ENCODE measurements at regions not wholly inside any gene's neighbourhood (a gene's known extent, or its start where the extent isn't known, plus 50 kb on each side); places are given as distances from the start of the nearest gene placed in this dataset.

GRCh38 chr7:156180451-156181229, 368.4 kb upstream of the SHH start:
- no peak overlapping the region for H3K4me3 ChIP-seq (ENCODE audit: low read depth, low read length, poor library complexity, severe bottlenecking)
- intact Hi-C loops (cut with micrococcal nuclease; ENCODE audit: unreplicated experiment) = no loop called here
- H3K4me1 ChIP-seq (ENCODE audit: insufficient read depth, low read length, poor library complexity, severe bottlenecking) = no peaks in the 10 kb centered on the region
- ChIA-PET CTCF (no interaction called here), POLR2A (ENCODE audit: low non-redundant PET) (no interaction called here)
- DNase-seq (ENCODE audit: low spot score) = no peak
- no peaks in the 10 kb centered on the region for H3K36me3 ChIP-seq (ENCODE audit: insufficient read depth, low read length, poor library complexity, severe bottlenecking)
- H3K9me3 ChIP-seq (ENCODE audit: low read depth, low read length, poor library complexity, severe bottlenecking) = no peaks in the 10 kb centered on the region
- no peak for TF ChIP-seq CTCF (conservative IDR thresholded peaks at IDR 0.05; ENCODE audit: low read depth, low read length)
- TF ChIP-seq EZH2 (IDR thresholded peaks at IDR 0.05; ENCODE audit: borderline replicate concordance, low read depth, low read length, poor library complexity, severe bottlenecking) = no peak
- H3K27ac ChIP-seq (ENCODE audit: low read depth, low read length, poor library complexity, severe bottlenecking) = no peak overlapping the region
- no TSS peak for BruUV-seq (replicated peaks)
- H3K27me3 ChIP-seq (replicated peaks; ENCODE audit: insufficient read depth, low read depth, low read length, poor library complexity) = peaks cover 67% of the 10 kb centered on the region

- Histone ChIP-seq H3K4me1 (ENCODE audit: insufficient read depth, low read length, poor library complexity, severe bottlenecking) (no peaks in the 10 kb centered on the region), H3K27ac (ENCODE audit: low read depth, low read length, poor library complexity, severe bottlenecking) (no peak overlapping the region), H3K27me3 (replicated peaks; ENCODE audit: insufficient read depth, low read depth, low read length, poor library complexity) (peaks cover 67% of the 10 kb centered on the region), H3K36me3 (ENCODE audit: insufficient read depth, low read length, poor library complexity, severe bottlenecking) (no peaks in the 10 kb centered on the region), H3K4me3 (ENCODE audit: low read depth, low read length, poor library complexity, severe bottlenecking) (no peak overlapping the region), H3K9me3 (ENCODE audit: low read depth, low read length, poor library complexity, severe bottlenecking) (no peaks in the 10 kb centered on the region)
- DNase-seq (ENCODE audit: low spot score) = no peak
- intact Hi-C loops (cut with micrococcal nuclease; ENCODE audit: unreplicated experiment) = no loop called here
- BruUV-seq (replicated peaks) = no TSS peak
- TF ChIP-seq EZH2 (IDR thresholded peaks at IDR 0.05; ENCODE audit: borderline replicate concordance, low read depth, low read length, poor library complexity, severe bottlenecking) (no peak), CTCF (conservative IDR thresholded peaks at IDR 0.05; ENCODE audit: low read depth, low read length) (no peak)
- POLR2A ChIA-PET (ENCODE audit: low non-redundant PET) = no interaction called here
- CTCF ChIA-PET = no interaction called here
Observed at GRCh38 chr7:156179872-156180390, 367.7 kb upstream of the SHH start.

GRCh38 chr7:156178857-156179256, 366.6 kb upstream of the SHH start:
- H3K4me3 ChIP-seq (ENCODE audit: low read depth, low read length, poor library complexity, severe bottlenecking) = no peak overlapping the region
- no peak overlapping the region for H3K27ac ChIP-seq (ENCODE audit: low read depth, low read length, poor library complexity, severe bottlenecking)
- no peak for DNase-seq (ENCODE audit: low spot score)
- H3K36me3 ChIP-seq (ENCODE audit: insufficient read depth, low read length, poor library complexity, severe bottlenecking) = no peaks in the 10 kb centered on the region
- no peaks in the 10 kb centered on the region for H3K4me1 ChIP-seq (ENCODE audit: insufficient read depth, low read length, poor library complexity, severe bottlenecking)
- ChIA-PET POLR2A (ENCODE audit: low non-redundant PET) (no interaction called here), CTCF (no interaction called here)
- TF ChIP-seq EZH2 (IDR thresholded peaks at IDR 0.05; ENCODE audit: borderline replicate concordance, low read depth, low read length, poor library complexity, severe bottlenecking) (no peak), CTCF (conservative IDR thresholded peaks at IDR 0.05; ENCODE audit: low read depth, low read length) (no peak)
- H3K9me3 ChIP-seq (ENCODE audit: low read depth, low read length, poor library complexity, severe bottlenecking) = no peaks in the 10 kb centered on the region
- BruUV-seq (replicated peaks) = no TSS peak
- intact Hi-C loops (cut with micrococcal nuclease; ENCODE audit: unreplicated experiment) = no loop called here
- peaks cover 73% of the 10 kb centered on the region for H3K27me3 ChIP-seq (replicated peaks; ENCODE audit: insufficient read depth, low read depth, low read length, poor library complexity)
